BLaER1 treated with 17β-estradiol and CSF1 and Interleukin-3, amounts not matched to agents 10 nM and 100 nM (cell line): ENCODE measurements at regions not wholly inside any gene's neighbourhood (a gene's known extent, or its start where the extent isn't known, plus 50 kb on each side); places are given as distances from the start of the nearest gene placed in this dataset.

ENCODE experiments used
- H3K27ac ChIP-seq, 11 experiments: shearing (Covaris generic); formaldehyde crosslinking; 2 replicates each; pipeline ENCODE4 v1.8.1; 2022
- H3K27me3 ChIP-seq, 11 experiments: shearing (Covaris generic); formaldehyde crosslinking; 2 replicates each; pipeline ENCODE4 v1.8.1; 2022
- H3K36me3 ChIP-seq, 11 experiments: shearing (Covaris generic); formaldehyde crosslinking; 2 replicates each; pipeline ENCODE4 v1.8.1; 2022
- H3K4me1 ChIP-seq, 10 experiments: shearing (Covaris generic); formaldehyde crosslinking; 2 replicates each; pipeline ENCODE4 v1.8.1; 2022
- H3K4me2 ChIP-seq, 11 experiments: shearing (Covaris generic); formaldehyde crosslinking; 2 replicates each; pipeline ENCODE4 v1.8.1; 2022
- H3K4me3 ChIP-seq, 10 experiments: shearing (Covaris generic); formaldehyde crosslinking; 2 replicates each; pipeline ENCODE4 v1.8.1; 2022
- H3K9ac ChIP-seq, 11 experiments: shearing (Covaris generic); formaldehyde crosslinking; 2 replicates each; pipeline ENCODE4 v1.8.1; 2022
- H3K9me3 ChIP-seq, 11 experiments: shearing (Covaris generic); formaldehyde crosslinking; replicated peaks in 1 of 11; 2 replicates each; pipeline ENCODE4 v1.8.1; 2022
- H4K20me1 ChIP-seq, 11 experiments: shearing (Covaris generic); formaldehyde crosslinking; 2 replicates each; pipeline ENCODE4 v1.8.1; 2022
- Cebpa-rat ChIP-seq, 11 experiments: shearing (Covaris generic); IDR thresholded peaks; 2 replicates each; pipeline ENCODE4 v1.8.1; 2022

DNA sequence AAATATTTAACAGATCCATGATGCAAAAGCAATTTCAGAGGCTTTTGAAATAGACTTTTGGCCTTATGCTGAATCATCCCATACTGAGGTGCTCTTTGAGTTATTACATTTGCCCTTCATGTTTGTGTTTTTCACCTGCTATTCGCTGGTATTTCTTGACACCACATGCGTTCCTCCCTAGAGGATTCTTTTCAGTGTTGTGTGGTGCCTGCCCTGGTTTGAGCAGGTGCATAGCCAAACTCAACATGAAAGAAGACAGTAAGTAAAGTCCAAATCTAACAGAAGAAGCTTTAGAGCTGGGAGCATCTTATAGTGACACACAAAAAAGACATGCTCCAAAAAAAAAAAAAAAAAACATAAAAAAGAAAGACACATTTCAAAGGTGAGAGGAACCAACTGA, 796.3 kb downstream of the SEMA5A start:
- H3K4me1 ChIP-seq, result no peaks in the 10 kb centered on the region
- H3K36me3 ChIP-seq, result no peaks in the 10 kb centered on the region
- H3K4me2 ChIP-seq, result no peak overlapping the region
- no peak overlapping the region for H3K27ac ChIP-seq
- no peak overlapping the region for H3K9ac ChIP-seq
- H3K9me3 ChIP-seq, result no peaks in the 10 kb centered on the region
- H4K20me1 ChIP-seq, result no peaks in the 10 kb centered on the region
- TF ChIP-seq Cebpa-rat (IDR thresholded peaks at IDR 0.05), result no peak
- H3K4me3 ChIP-seq, result no peak overlapping the region
- no peaks in the 10 kb centered on the region for H3K27me3 ChIP-seq

- TF ChIP-seq Cebpa-rat (IDR thresholded peaks at IDR 0.05), result no peak
- no peaks in the 10 kb centered on the region for H3K27me3 ChIP-seq
- no peaks in the 10 kb centered on the region for H3K36me3 ChIP-seq
- no peak overlapping the region for H3K9ac ChIP-seq
- no peaks in the 10 kb centered on the region for H3K9me3 ChIP-seq
- H3K4me3 ChIP-seq, result no peak overlapping the region
- H3K4me1 ChIP-seq, result no peaks in the 10 kb centered on the region
- H3K27ac ChIP-seq, result no peak overlapping the region
- no peaks in the 10 kb centered on the region for H4K20me1 ChIP-seq
- H3K4me2 ChIP-seq, result no peak overlapping the region
Observed at GRCh38 chr5:8750100-8750499, 795.8 kb downstream of the SEMA5A start.

- Histone ChIP-seq H3K27ac (no peak overlapping the region), H3K9me3 (no peaks in the 10 kb centered on the region), H3K4me1 (0 out of 20 replicates have a peak, but pooled peaks cover 0 to 4% (median 0%) of the 10 kb centered on the region in 10 experiments), H4K20me1 (no peaks in the 10 kb centered on the region), H3K27me3 (no peaks in the 10 kb centered on the region), H3K4me2 (no peak overlapping the region), H3K36me3 (no peaks in the 10 kb centered on the region), H3K9ac (no peak overlapping the region), H3K4me3 (no peak overlapping the region)
- no peak for TF ChIP-seq Cebpa-rat (IDR thresholded peaks at IDR 0.05)
Observed at GRCh38 chr5:8751971-8752370, 793.9 kb downstream of the SEMA5A start.

DNA sequence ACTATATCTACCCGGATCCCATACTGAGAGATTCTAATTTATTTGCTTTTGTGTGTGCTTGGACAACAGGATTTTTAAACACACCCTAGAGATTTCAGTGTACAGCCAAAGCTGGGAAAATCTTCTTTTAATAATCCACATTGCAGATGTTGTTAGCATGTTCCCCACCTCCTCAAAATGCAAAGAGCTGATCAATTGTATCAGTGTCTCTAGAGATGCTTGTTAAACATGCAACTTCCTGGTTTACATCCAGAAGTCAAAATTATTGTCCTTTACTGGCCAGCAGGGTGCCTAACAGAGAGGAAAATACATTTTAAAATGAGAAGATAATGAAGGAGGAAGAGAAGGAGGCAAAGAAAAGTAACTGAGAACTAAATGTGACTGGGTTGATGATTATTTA, 793.3 kb downstream of the SEMA5A start:
- no peak overlapping the region for H3K4me3 ChIP-seq
- no peaks in the 10 kb centered on the region for H4K20me1 ChIP-seq
- H3K36me3 ChIP-seq, result no peaks in the 10 kb centered on the region
- TF ChIP-seq Cebpa-rat (IDR thresholded peaks at IDR 0.05), result no peak
- no peak overlapping the region for H3K4me2 ChIP-seq
- H3K9ac ChIP-seq, result no peak overlapping the region
- no peaks in the 10 kb centered on the region for H3K9me3 ChIP-seq
- H3K4me1 ChIP-seq, result 0 out of 20 replicates have a peak, but pooled peaks cover 0 to 4% (median 0%) of the 10 kb centered on the region in 10 experiments
- H3K27ac ChIP-seq, result no peak overlapping the region
- H3K27me3 ChIP-seq, result no peaks in the 10 kb centered on the region

DNA sequence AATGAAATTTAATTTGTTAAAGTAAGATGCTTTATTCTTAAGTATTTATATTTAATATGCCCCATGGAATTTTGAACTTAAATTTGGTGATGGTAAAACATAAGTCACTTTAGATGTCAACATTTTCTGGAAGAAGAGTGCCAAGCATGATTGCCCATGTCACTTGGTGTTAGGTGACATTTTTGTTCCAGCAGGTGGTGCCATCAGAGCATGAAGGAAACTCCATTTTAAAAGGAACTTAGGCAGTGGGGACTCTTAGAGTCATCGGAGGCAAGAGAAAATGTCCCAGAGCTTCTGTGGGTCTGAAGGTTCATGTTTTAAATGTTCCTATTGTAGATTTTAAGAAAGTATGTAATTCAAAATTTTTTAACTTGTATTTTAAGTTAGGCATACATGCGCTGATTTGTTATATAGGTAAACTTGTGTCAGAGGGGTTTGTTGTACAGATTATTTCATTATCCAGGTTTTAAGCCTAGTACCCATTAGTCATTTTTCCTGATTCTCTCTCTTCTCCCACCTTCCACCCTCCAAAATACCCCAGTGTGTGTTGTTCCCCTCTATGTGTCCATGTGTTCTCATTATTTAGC, 789.3 kb downstream of the SEMA5A start:
- peaks cover 21 to 34% (median 27%) of the 10 kb centered on the region in 11 experiments for H3K9me3 ChIP-seq
- H4K20me1 ChIP-seq, result no peaks in the 10 kb centered on the region
- H3K4me2 ChIP-seq, result no peak overlapping the region; a peak in 1 of 22 replicates
- H3K36me3 ChIP-seq, result peaks cover 0 to 4% (median 0%) of the 10 kb centered on the region in 11 experiments; a peak in 1 of 22 replicates
- no peak overlapping the region for H3K4me3 ChIP-seq
- H3K27ac ChIP-seq, result no peak overlapping the region
- no peak for TF ChIP-seq Cebpa-rat (IDR thresholded peaks at IDR 0.05)
- no peaks in the 10 kb centered on the region for H3K27me3 ChIP-seq
- H3K9ac ChIP-seq, result no peak overlapping the region
- H3K4me1 ChIP-seq, result 0 out of 20 replicates have a peak, but pooled peaks cover 0 to 4% (median 0%) of the 10 kb centered on the region in 10 experiments

GRCh38 chr5:8765886-8766285, 780.0 kb downstream of the SEMA5A start:
- H3K9ac ChIP-seq, result no peak overlapping the region
- no peak overlapping the region for H3K4me2 ChIP-seq
- no peaks in the 10 kb centered on the region for H4K20me1 ChIP-seq
- H3K4me3 ChIP-seq, result no peak overlapping the region
- no peak overlapping the region for H3K27ac ChIP-seq
- no peaks in the 10 kb centered on the region for H3K27me3 ChIP-seq
- H3K36me3 ChIP-seq, result no peaks in the 10 kb centered on the region
- peaks cover 0 to 2% (median 0%) of the 10 kb centered on the region in 10 experiments; a peak in 2 of 20 replicates for H3K4me1 ChIP-seq
- peaks cover 10 to 18% (median 15%) of the 10 kb centered on the region in 11 experiments; a peak in 21 of 22 replicates for H3K9me3 ChIP-seq
- no peak for TF ChIP-seq Cebpa-rat (IDR thresholded peaks at IDR 0.05)

- no peak overlapping the region for H3K9ac ChIP-seq
- no peaks in the 10 kb centered on the region for H4K20me1 ChIP-seq
- no peak overlapping the region for H3K4me3 ChIP-seq
- no peak for TF ChIP-seq Cebpa-rat (IDR thresholded peaks at IDR 0.05)
- H3K36me3 ChIP-seq, result no peaks in the 10 kb centered on the region
- H3K27me3 ChIP-seq, result no peaks in the 10 kb centered on the region
- no peak overlapping the region for H3K4me2 ChIP-seq
- peaks cover 4 to 13% (median 10%) of the 10 kb centered on the region in 11 experiments; a peak in 19 of 22 replicates for H3K9me3 ChIP-seq
- peaks cover 0 to 4% (median 0%) of the 10 kb centered on the region in 10 experiments; a peak in 2 of 20 replicates for H3K4me1 ChIP-seq
- no peak overlapping the region for H3K27ac ChIP-seq
Observed at GRCh38 chr5:8766448-8766847, 779.4 kb downstream of the SEMA5A start.

DNA sequence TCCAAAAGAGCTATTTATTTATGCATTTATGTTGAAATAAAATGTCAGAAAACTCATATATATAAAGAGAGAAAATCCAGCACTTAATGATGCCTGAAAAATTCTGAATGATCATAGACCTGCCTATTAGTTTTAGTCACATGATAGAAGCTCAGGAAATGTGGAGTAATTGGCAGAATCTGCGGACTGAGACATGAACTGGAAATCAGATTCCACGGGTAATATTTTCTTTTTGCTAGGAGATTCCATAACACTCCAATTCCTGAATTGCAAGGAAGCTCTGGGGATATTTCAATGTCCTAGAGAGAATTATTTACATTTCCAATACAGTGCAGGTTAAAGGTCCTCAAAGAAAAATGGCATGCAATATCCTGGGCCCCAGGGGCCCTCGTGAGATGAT, 778.8 kb downstream of the SEMA5A start:
- Histone ChIP-seq H3K4me1 (peaks cover 2 to 9% (median 4%) of the 10 kb centered on the region in 10 experiments), H3K4me3 (no peak overlapping the region), H3K9ac (no peak overlapping the region), H3K4me2 (no peak overlapping the region), H3K9me3 (peaks cover 0 to 6% (median 5%) of the 10 kb centered on the region in 11 experiments; a peak in 9 of 22 replicates), H3K27me3 (no peaks in the 10 kb centered on the region; a peak in 2 of 22 replicates), H3K27ac (no peak overlapping the region), H3K36me3 (no peaks in the 10 kb centered on the region), H4K20me1 (no peaks in the 10 kb centered on the region)
- TF ChIP-seq Cebpa-rat (IDR thresholded peaks at IDR 0.05), result no peak

- Histone ChIP-seq H3K36me3 (no peaks in the 10 kb centered on the region), H3K4me3 (no peak overlapping the region), H3K9ac (no peak overlapping the region), H3K4me2 (no peak overlapping the region), H4K20me1 (no peaks in the 10 kb centered on the region), H3K27ac (no peak overlapping the region), H3K9me3 (peaks cover 0 to 5% (median 0%) of the 10 kb centered on the region in 11 experiments; a peak in 2 of 22 replicates), H3K4me1 (peaks cover 9 to 16% (median 10%) of the 10 kb centered on the region in 10 experiments), H3K27me3 (no peaks in the 10 kb centered on the region; a peak in 2 of 22 replicates)
- TF ChIP-seq Cebpa-rat (IDR thresholded peaks at IDR 0.05), result no peak
Observed at GRCh38 chr5:8767746-8768145, 778.1 kb downstream of the SEMA5A start.

DNA sequence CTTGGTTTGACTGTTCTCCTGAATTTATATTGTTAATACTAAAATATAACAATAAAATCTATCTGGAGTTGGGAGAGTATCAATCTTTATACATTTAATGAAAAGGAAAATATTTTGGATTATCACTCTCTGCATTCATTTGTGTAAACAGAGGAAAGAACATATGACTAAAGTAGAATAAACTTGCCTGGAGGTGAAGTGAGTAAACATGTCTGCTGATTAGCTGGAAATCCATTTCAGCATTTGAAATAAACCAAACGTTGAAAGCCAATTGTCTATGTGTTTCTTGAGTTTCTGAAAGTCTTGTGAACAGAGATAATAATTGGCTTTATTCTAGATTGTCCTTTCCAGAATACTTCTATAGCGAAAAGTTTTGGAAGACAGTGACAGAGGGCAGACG, 776.2 kb downstream of the SEMA5A start:
- H3K4me2 ChIP-seq, result no peak overlapping the region
- H3K9me3 ChIP-seq, result peaks cover 0 to 5% (median 0%) of the 10 kb centered on the region in 11 experiments; a peak in 2 of 22 replicates
- no peak overlapping the region for H3K4me3 ChIP-seq
- no peaks in the 10 kb centered on the region for H4K20me1 ChIP-seq
- no peaks in the 10 kb centered on the region; a peak in 2 of 22 replicates for H3K27me3 ChIP-seq
- TF ChIP-seq Cebpa-rat (IDR thresholded peaks at IDR 0.05), result no peak
- no peak overlapping the region for H3K27ac ChIP-seq
- H3K9ac ChIP-seq, result no peak overlapping the region
- H3K36me3 ChIP-seq, result no peaks in the 10 kb centered on the region
- H3K4me1 ChIP-seq, result peaks cover 14 to 25% (median 17%) of the 10 kb centered on the region in 10 experiments
